A204.1 (cell line): ENCODE measurements at regions not wholly inside any gene's neighbourhood (a gene's known extent, or its start where the extent isn't known, plus 50 kb on each side); places are given as distances from the start of the nearest gene placed in this dataset.
"Not testable (repeated sequence)": the region's sequence is repeated elsewhere in the genome, so short reads cannot be mapped to it uniquely, and the experiment has no call there.

ENCODE experiments used
- FAIRE-seq: peaks from 2 replicates; lab custom pipeline; 2012; peaks lifted over from hg19 to GRCh38; lab: Jason Lieb, UNC

- no peak for FAIRE-seq
Observed at GRCh38 chr4:184950117-184950830, 68.0 kb upstream of the HELT start.

- no peak for FAIRE-seq
Observed at GRCh38 chr4:184950926-184951325, 67.4 kb upstream of the HELT start.

GRCh38 chr4:184951668-184952160 lies 66.6 kb upstream of the HELT start:
- no peak for FAIRE-seq

GRCh38 chr4:184952522-184952921 lies 65.8 kb upstream of the HELT start:
- FAIRE-seq, result no peak

- no peak for FAIRE-seq
Observed at GRCh38 chr4:184953421-184953945, 64.8 kb upstream of the HELT start.

GRCh38 chr4:184953971-184954370 lies 64.3 kb upstream of the HELT start:
- FAIRE-seq, result no peak

GRCh38 chr4:184954482-184954881 lies 63.8 kb upstream of the HELT start:
- no peak for FAIRE-seq

- no peak for FAIRE-seq
Observed at GRCh38 chr4:184955116-184955515, 63.2 kb upstream of the HELT start.

- FAIRE-seq, result no peak
Observed at GRCh38 chr4:184955636-184956035, 62.7 kb upstream of the HELT start.

GRCh38 chr4:184957446-184958115 lies 60.7 kb upstream of the HELT start:
- no peak for FAIRE-seq

- FAIRE-seq, result no peak
Observed at GRCh38 chr4:184958127-184958922, 60.0 kb upstream of the HELT start.

- no peak for FAIRE-seq
Observed at GRCh38 chr4:184958923-184959210, 59.4 kb upstream of the HELT start.

GRCh38 chr4:184959309-184959708 lies 59.0 kb upstream of the HELT start:
- FAIRE-seq, result no peak

GRCh38 chr4:184959786-184960185 lies 58.5 kb upstream of the HELT start:
- FAIRE-seq, result no peak

- no peak for FAIRE-seq
Observed at GRCh38 chr4:184960505-184960971, 57.8 kb upstream of the HELT start.

GRCh38 chr4:184961660-184962059 lies 56.6 kb upstream of the HELT start:
- no peak for FAIRE-seq

GRCh38 chr4:184962125-184962638 lies 56.1 kb upstream of the HELT start:
- FAIRE-seq, result no peak

GRCh38 chr4:184965230-184966050 lies 52.9 kb upstream of the HELT start:
- FAIRE-seq, result not testable (repeated sequence)

GRCh38 chr4:184966051-184966691 lies 52.1 kb upstream of the HELT start:
- not testable (repeated sequence) for FAIRE-seq

GRCh38 chr4:184967699-184968098 lies 50.6 kb upstream of the HELT start:
- not testable (repeated sequence) for FAIRE-seq

GRCh38 chr4:184968366-184968765 lies 49.9 kb upstream of the HELT start:
- FAIRE-seq, result no peak
